Effector memory CD4-positive, alpha-beta T cell (primary cell): ENCODE measurements at regions not wholly inside any gene's neighbourhood (a gene's known extent, or its start where the extent isn't known, plus 50 kb on each side); places are given as distances from the start of the nearest gene placed in this dataset.
"Not testable (repeated sequence)": the region's sequence is repeated elsewhere in the genome, so short reads cannot be mapped to it uniquely, and the experiment has no call there.

Experiments
- DNase-seq, 3 donors: peaks; one replicate each; pipeline ENCODE4 v3.0.0-alpha.2; 2020
- H3K27ac ChIP-seq: 2 replicates; pipeline ENCODE4 v1.7.0; 2013; ENCODE audit warnings: mild to moderate bottlenecking, low read length, moderate library complexity; ENCODE audit not compliant: insufficient read depth, poor library complexity, severe bottlenecking
- H3K27me3 ChIP-seq: replicated peaks from 2 replicates; pipeline ENCODE4 v1.7.0; 2013; ENCODE audit warnings: mild to moderate bottlenecking, low read length; ENCODE audit not compliant: insufficient read depth, control insufficient read depth, poor library complexity, severe bottlenecking
- H3K36me3 ChIP-seq: 2 replicates; pipeline ENCODE4 v1.7.0; 2013; ENCODE audit warnings: mild to moderate bottlenecking, low read length, moderate library complexity; ENCODE audit not compliant: control insufficient read depth, insufficient read depth
- H3K4me1 ChIP-seq: 2 replicates; pipeline ENCODE4 v1.7.0; 2013; ENCODE audit warnings: low read length, mild to moderate bottlenecking; ENCODE audit not compliant: control insufficient read depth, insufficient read depth, poor library complexity, severe bottlenecking
- H3K4me3 ChIP-seq: 2 replicates; pipeline ENCODE4 v1.7.0; 2013; ENCODE audit warnings: low read length, low read depth, mild to moderate bottlenecking; ENCODE audit not compliant: insufficient read depth, poor library complexity, severe bottlenecking
- H3K9me3 ChIP-seq: 2 replicates; pipeline ENCODE4 v1.7.0; 2013; ENCODE audit warnings: mild to moderate bottlenecking, low read length, moderate library complexity; ENCODE audit not compliant: control insufficient read depth

GRCh38 chr14:71395636-71396035 lies 488.4 kb downstream of the PCNX1 start:
- Histone ChIP-seq H3K4me1 (peaks cover 3% of the 10 kb centered on the region), H3K27me3 (no peaks in the 10 kb centered on the region), H3K9me3 (no peaks in the 10 kb centered on the region), H3K4me3 (no peak overlapping the region), H3K27ac (no peak overlapping the region), H3K36me3 (no peaks in the 10 kb centered on the region)
- DNase-seq: no peak

- Histone ChIP-seq H3K27me3 (no peaks in the 10 kb centered on the region), H3K9me3 (no peaks in the 10 kb centered on the region), H3K36me3 (no peaks in the 10 kb centered on the region), H3K27ac (no peak overlapping the region), H3K4me3 (no peak overlapping the region), H3K4me1 (peaks cover 3% of the 10 kb centered on the region)
- DNase-seq: no peak
Observed at GRCh38 chr14:71396050-71396677, 488.9 kb downstream of the PCNX1 start.

- Histone ChIP-seq H3K27ac (no peak overlapping the region), H3K27me3 (no peaks in the 10 kb centered on the region), H3K4me1 (peaks cover 3% of the 10 kb centered on the region), H3K4me3 (no peak overlapping the region), H3K36me3 (no peaks in the 10 kb centered on the region), H3K9me3 (no peaks in the 10 kb centered on the region)
- DNase-seq: no peak
Observed at GRCh38 chr14:71397371-71397770, 490.1 kb downstream of the PCNX1 start.

GRCh38 chr14:71398450-71398849 lies 491.2 kb downstream of the PCNX1 start:
- DNase-seq: no peak
- no peaks in the 10 kb centered on the region for H3K27me3 ChIP-seq
- H3K4me1 ChIP-seq: peaks cover 3% of the 10 kb centered on the region
- H3K9me3 ChIP-seq: no peaks in the 10 kb centered on the region
- no peaks in the 10 kb centered on the region for H3K36me3 ChIP-seq
- H3K27ac ChIP-seq: no peak overlapping the region
- H3K4me3 ChIP-seq: no peak overlapping the region

- H3K9me3 ChIP-seq: no peaks in the 10 kb centered on the region
- no peak overlapping the region for H3K4me3 ChIP-seq
- peaks cover 3% of the 10 kb centered on the region for H3K4me1 ChIP-seq
- no peak for DNase-seq
- H3K27ac ChIP-seq: peak overlapping the region; percentile 50
- no peaks in the 10 kb centered on the region for H3K27me3 ChIP-seq
- no peaks in the 10 kb centered on the region for H3K36me3 ChIP-seq
Observed at GRCh38 chr14:71399057-71399487, 491.8 kb downstream of the PCNX1 start.

- Histone ChIP-seq H3K4me1 (peaks cover 3% of the 10 kb centered on the region), H3K36me3 (no peaks in the 10 kb centered on the region), H3K4me3 (no peak overlapping the region), H3K27ac (no peak overlapping the region), H3K27me3 (no peaks in the 10 kb centered on the region), H3K9me3 (no peaks in the 10 kb centered on the region)
- no peak for DNase-seq
Observed at GRCh38 chr14:71400871-71401321, 493.6 kb downstream of the PCNX1 start.

GRCh38 chr14:71402415-71402814 lies 495.2 kb downstream of the PCNX1 start:
- H3K4me3 ChIP-seq, H3K27ac ChIP-seq, DNase-seq, H3K9me3 ChIP-seq, H3K36me3 ChIP-seq, H3K27me3 ChIP-seq, H3K4me1 ChIP-seq: not testable (repeated sequence)

- Histone ChIP-seq H3K27me3 (no peaks in the 10 kb centered on the region), H3K9me3 (no peaks in the 10 kb centered on the region), H3K27ac (no peak overlapping the region), H3K4me1 (peaks cover 3% of the 10 kb centered on the region), H3K4me3 (no peak overlapping the region), H3K36me3 (no peaks in the 10 kb centered on the region)
- DNase-seq: no peak
Observed at GRCh38 chr14:71403656-71404055, 496.4 kb downstream of the PCNX1 start.

GRCh38 chr14:71405676-71406075 lies 498.4 kb downstream of the PCNX1 start:
- Histone ChIP-seq H3K27ac (no peak overlapping the region), H3K9me3 (no peaks in the 10 kb centered on the region), H3K4me3 (no peak overlapping the region), H3K27me3 (no peaks in the 10 kb centered on the region), H3K36me3 (no peaks in the 10 kb centered on the region), H3K4me1 (no peaks in the 10 kb centered on the region)
- DNase-seq: no peak

GRCh38 chr14:71408362-71409030 lies 501.2 kb downstream of the PCNX1 start:
- Histone ChIP-seq H3K27ac (no peak overlapping the region), H3K36me3 (no peaks in the 10 kb centered on the region), H3K9me3 (no peaks in the 10 kb centered on the region), H3K27me3 (no peaks in the 10 kb centered on the region), H3K4me3 (no peak overlapping the region), H3K4me1 (no peaks in the 10 kb centered on the region)
- DNase-seq: no peak
